IMR-90 (cell line): ENCODE measurements at regions not wholly inside any gene's neighbourhood (a gene's known extent, or its start where the extent isn't known, plus 50 kb on each side); places are given as distances from the start of the nearest gene placed in this dataset.

Source experiments
- ATAC-seq: fragments of 200-7000 bp; cut with Tn5 transposase; 2 replicates; pipeline ENCODE4 v1.9.1; 2020; ENCODE audit warnings: low read depth, mild to moderate bottlenecking, moderate library complexity
- BruUV-seq: library from RNA; stranded (reverse); fragments of 400-500 nt; replicated peaks from 2 replicates; lab custom pipeline; 2021; lab: Mats Ljungman, UMichigan
- CTCF ChIA-PET: fragments of 300-600 bp; formaldehyde crosslinking; extraction: SDS; loops from one replicate; lab custom pipeline; 2021; ENCODE audit warnings: antibody characterized with exemption; lab: Yijun Ruan, JAX
- POLR2A ChIA-PET: fragments of 300-600 bp; sonication (Branson Sonifier 250); formaldehyde crosslinking; loops from one replicate; lab custom pipeline; 2022; ENCODE audit warnings: antibody characterized with exemption; ENCODE audit not compliant: unreplicated experiment; lab: Charles Lee
- DNase-seq: peaks from one replicate; pipeline ENCODE4 v3.0.0; 2013
- H2AFZ ChIP-seq: replicated peaks from 2 replicates; pipeline ENCODE3; 2013; ENCODE audit warnings: low read length, mild to moderate bottlenecking; ENCODE audit not compliant: poor library complexity
- H2AK5ac ChIP-seq: 2 replicates; pipeline ENCODE4 v1.6.1; 2013; ENCODE audit warnings: low read depth, low read length, inconsistent platforms
- H2AK9ac ChIP-seq: replicated peaks from 2 replicates; pipeline ENCODE3; 2013; ENCODE audit warnings: mild to moderate bottlenecking, low read depth, low read length, moderate library complexity; ENCODE audit not compliant: poor library complexity
- H2BK120ac ChIP-seq: 2 replicates; pipeline ENCODE4 v1.6.1; 2013; ENCODE audit warnings: low read depth, low read length, inconsistent platforms
- H2BK15ac ChIP-seq: 3 replicates; pipeline ENCODE4 v1.6.1; 2013; ENCODE audit warnings: low read depth, low read length, inconsistent platforms
- H2BK20ac ChIP-seq: 2 replicates; pipeline ENCODE4 v1.6.1; 2013; ENCODE audit warnings: low read depth, mild to moderate bottlenecking, inconsistent platforms, low read length, moderate library complexity
- H2BK5ac ChIP-seq: 2 replicates; pipeline ENCODE4 v1.6.1; 2013; ENCODE audit warnings: mild to moderate bottlenecking, low read depth, low read length, inconsistent platforms; ENCODE audit not compliant: poor library complexity, severe bottlenecking
- H3K14ac ChIP-seq: replicated peaks from 2 replicates; pipeline ENCODE4 v1.6.1; 2013; ENCODE audit warnings: low read depth, low read length, inconsistent platforms
- H3K18ac ChIP-seq: 2 replicates; pipeline ENCODE4 v1.6.1; 2013; ENCODE audit warnings: low read depth, low read length, control low read depth
- H3K23ac ChIP-seq: 2 replicates; pipeline ENCODE4 v1.6.1; 2013; ENCODE audit warnings: low read depth, low read length, inconsistent platforms
- H3K27ac ChIP-seq: 2 replicates; pipeline ENCODE4 v1.5.1; 2013; ENCODE audit warnings: mild to moderate bottlenecking, control low read depth, low read length; ENCODE audit not compliant: insufficient read depth
- H3K27me3 ChIP-seq: 2 replicates; pipeline ENCODE4 v1.6.1; 2013; ENCODE audit warnings: low read length; ENCODE audit not compliant: control insufficient read depth, insufficient read depth
- H3K36me3 ChIP-seq: 2 replicates; pipeline ENCODE4 v1.6.1; 2013; ENCODE audit warnings: low read length, mixed read lengths; ENCODE audit not compliant: control insufficient read depth, insufficient read depth
- H3K4ac ChIP-seq: 2 replicates; pipeline ENCODE4 v1.6.1; 2013; ENCODE audit warnings: low read depth, low read length, inconsistent platforms
- H3K4me1 ChIP-seq: 2 replicates; pipeline ENCODE4 v1.6.1; 2013; ENCODE audit warnings: low read length, mixed read lengths; ENCODE audit not compliant: control insufficient read depth, insufficient read depth
- H3K4me2 ChIP-seq: 2 replicates; pipeline ENCODE4 v1.6.1; 2013; ENCODE audit warnings: low read depth, mild to moderate bottlenecking, control low read depth, low read length, moderate library complexity
- H3K4me3 ChIP-seq: 2 replicates; pipeline ENCODE4 v1.5.1; 2013; ENCODE audit warnings: low read depth, mild to moderate bottlenecking, control low read depth, low read length, moderate library complexity; ENCODE audit not compliant: insufficient read depth
- H3K56ac ChIP-seq: 2 replicates; pipeline ENCODE4 v1.6.1; 2013; ENCODE audit warnings: low read length, inconsistent platforms; ENCODE audit not compliant: insufficient read depth; ENCODE audit errors: extremely low read depth
- H3K79me1 ChIP-seq, 2 experiments: 2 replicates each; pipeline ENCODE4 v1.6.1; 2013; ENCODE audit warnings: low read length in 2 of 2, inconsistent platforms in 1 of 2, low read depth in 1 of 2
- H3K9ac ChIP-seq: 2 replicates; pipeline ENCODE4 v1.6.1; 2013; ENCODE audit warnings: low read depth, low read length, control low read depth
- H3K9me1 ChIP-seq: 2 replicates; pipeline ENCODE4 v1.6.1; 2013; ENCODE audit warnings: low read length, inconsistent platforms; ENCODE audit not compliant: insufficient read depth
- H3K9me3 ChIP-seq: 2 replicates; pipeline ENCODE4 v1.6.1; 2013; ENCODE audit warnings: low read length; ENCODE audit not compliant: control insufficient read depth, insufficient read depth
- H4K20me1 ChIP-seq: 2 replicates; pipeline ENCODE4 v1.6.1; 2013; ENCODE audit warnings: low read length, inconsistent platforms; ENCODE audit not compliant: insufficient read depth
- H4K5ac ChIP-seq: 2 replicates; pipeline ENCODE4 v1.6.1; 2013; ENCODE audit warnings: mild to moderate bottlenecking, low read depth, low read length, control low read depth
- H4K8ac ChIP-seq, 2 experiments: 2 replicates each; pipeline ENCODE4 v1.6.1; 2013; ENCODE audit warnings: low read depth in 2 of 2, low read length in 2 of 2, control low read depth in 1 of 2, inconsistent platforms in 1 of 2
- H4K91ac ChIP-seq: 2 replicates; pipeline ENCODE4 v1.6.1; 2013; ENCODE audit warnings: low read depth, low read length, inconsistent platforms; ENCODE audit not compliant: insufficient read depth
- BHLHE40 ChIP-seq: fragments of 150-350 bp; IDR thresholded peaks from 2 replicates; pipeline ENCODE4 v1.6.1; 2016; ENCODE audit warnings: mild to moderate bottlenecking, low read depth, low read length
- CEBPB ChIP-seq: IDR thresholded peaks from 2 replicates; pipeline ENCODE4 v1.6.1; 2012; ENCODE audit warnings: low read depth, low read length, improper control_type of control experiment
- FOS ChIP-seq: fragments of 150-350 bp; IDR thresholded peaks from 2 replicates; pipeline ENCODE4 v1.6.1; 2016; ENCODE audit warnings: low read depth, low read length
- MAFK ChIP-seq: IDR thresholded peaks from 2 replicates; pipeline ENCODE4 v1.6.1; 2012; ENCODE audit warnings: low read depth, low read length, improper control_type of control experiment
- MAZ ChIP-seq: IDR thresholded peaks from 2 replicates; pipeline ENCODE4 v1.6.1; 2012; ENCODE audit warnings: low read depth, mild to moderate bottlenecking, low read length, improper control_type of control experiment, moderate library complexity, borderline replicate concordance
- NFE2L2 ChIP-seq: fragments of 150-350 bp; IDR thresholded peaks from 2 replicates; pipeline ENCODE4 v1.6.1; 2016; ENCODE audit warnings: low read depth, mild to moderate bottlenecking, low read length
- POLR2A ChIP-seq: IDR thresholded peaks from 2 replicates; pipeline ENCODE4 v1.6.1; 2012; ENCODE audit warnings: mild to moderate bottlenecking, low read depth, low read length
- RAD21 ChIP-seq: IDR thresholded peaks from 2 replicates; pipeline ENCODE4 v1.6.1; 2012; ENCODE audit warnings: low read length, improper control_type of control experiment
- RFX5 ChIP-seq: IDR thresholded peaks from 2 replicates; pipeline ENCODE4 v1.8.0; 2012; ENCODE audit warnings: low read depth, mild to moderate bottlenecking, low read length, moderate library complexity
- SMC3 ChIP-seq: fragments of 150-350 bp; IDR thresholded peaks from 2 replicates; pipeline ENCODE4 v1.6.1; 2016; ENCODE audit warnings: low read depth, mild to moderate bottlenecking, antibody characterized with exemption, low read length, moderate library complexity
- USF2 ChIP-seq: fragments of 150-350 bp; IDR thresholded peaks from 2 replicates; pipeline ENCODE4 v1.6.1; 2017; ENCODE audit warnings: mild to moderate bottlenecking, antibody characterized with exemption, low read length, low read depth
- WGBS, 2 experiments: methylation state at CpG; one replicate each; pipeline versions ENCODE4 v1.1.5 to v1.1.7; 2013; ENCODE audit warnings: missing lambda C conversion rate in 2 of 2; ENCODE audit not compliant: insufficient read length in 1 of 2; ENCODE audit errors: extremely low coverage in 2 of 2; 5-methylcytosine and 5-hydroxymethylcytosine counted together
- dilution Hi-C: fragments of 300-500 bp; cut with HindIII; formaldehyde crosslinking; loops from one replicate; pipeline ENCODE4 v1.14.3; 2018; ENCODE audit warnings: low sequenced_read_pairs; ENCODE audit not compliant: unreplicated experiment
- in situ Hi-C: fragments of 300-500 bp; cut with MboI; formaldehyde crosslinking; loops from 3 replicates; pipeline ENCODE4 v1.14.3; 2019; ENCODE audit warnings: low sequenced_read_pairs, inconsistent platforms, mixed read lengths
- intact Hi-C: fragments of 100-400 bp; cut with micrococcal nuclease; formaldehyde crosslinking; loops from 2 replicates; pipeline ENCODE4 v1.10.0; 2022
- TF ChIP-seq, protein P1 (sequence below): conservative IDR thresholded peaks from 2 replicates; pipeline ENCODE4 v1.5.1; 2012; ENCODE audit warnings: mild to moderate bottlenecking, low read depth, low read length, improper control_type of control experiment

GRCh38 chr6:14055541-14055940 lies 62.0 kb upstream of the CD83 start:
- Histone ChIP-seq H4K20me1 (no peaks in the 10 kb centered on the region), H3K4me1 (no peaks in the 10 kb centered on the region), H3K27ac (no peak overlapping the region), H3K14ac (no peak overlapping the region), H3K9ac (no peak overlapping the region), H2BK120ac (no peak overlapping the region), H3K9me3 (no peaks in the 10 kb centered on the region), H2BK20ac (no peak overlapping the region), H2AK5ac (no peak overlapping the region), H4K8ac (no peak overlapping the region), H2AK9ac (no peak overlapping the region), H3K18ac (no peak overlapping the region), H3K27me3 (peaks cover 10% of the 10 kb centered on the region), H4K5ac (no peak overlapping the region), H3K23ac (no peak overlapping the region), H2BK5ac (no peak overlapping the region), H3K4ac (no peak overlapping the region), H2AFZ (no peak overlapping the region), H3K56ac (no peak overlapping the region), H2BK15ac (no peak overlapping the region), H3K9me1 (no peaks in the 10 kb centered on the region), H3K79me1 (no peaks in the 10 kb centered on the region), H3K4me3 (no peak overlapping the region), H3K36me3 (no peaks in the 10 kb centered on the region), H3K4me2 (no peak overlapping the region), H4K91ac (no peak overlapping the region)
- ATAC-seq = no peak
- intact Hi-C loops (no loop called here), in situ Hi-C loops (no loop called here), dilution Hi-C loops (no loop called here)
- WGBS, 2 experiments = no CpG with 5 or more reads among the region's 2 CpGs
- BruUV-seq = no TSS peak
- CTCF ChIA-PET = interaction anchor here (0.8 kb wide), 1 partner anchor 260 kb away, joined by 3 read pairs; no protein-coding TSS in a partner anchor
- no peak for DNase-seq
- POLR2A ChIA-PET = no interaction called here
- no peak for TF ChIP-seq POLR2A
- TF ChIP-seq USF2 = no peak
- TF ChIP-seq MAZ = no peak
- no peak for TF ChIP-seq NFE2L2
- TF ChIP-seq MAFK = no peak
- TF ChIP-seq RFX5 = no peak
- TF ChIP-seq SMC3 = no peak
- TF ChIP-seq BHLHE40 = no peak
- TF ChIP-seq, protein P1, sequence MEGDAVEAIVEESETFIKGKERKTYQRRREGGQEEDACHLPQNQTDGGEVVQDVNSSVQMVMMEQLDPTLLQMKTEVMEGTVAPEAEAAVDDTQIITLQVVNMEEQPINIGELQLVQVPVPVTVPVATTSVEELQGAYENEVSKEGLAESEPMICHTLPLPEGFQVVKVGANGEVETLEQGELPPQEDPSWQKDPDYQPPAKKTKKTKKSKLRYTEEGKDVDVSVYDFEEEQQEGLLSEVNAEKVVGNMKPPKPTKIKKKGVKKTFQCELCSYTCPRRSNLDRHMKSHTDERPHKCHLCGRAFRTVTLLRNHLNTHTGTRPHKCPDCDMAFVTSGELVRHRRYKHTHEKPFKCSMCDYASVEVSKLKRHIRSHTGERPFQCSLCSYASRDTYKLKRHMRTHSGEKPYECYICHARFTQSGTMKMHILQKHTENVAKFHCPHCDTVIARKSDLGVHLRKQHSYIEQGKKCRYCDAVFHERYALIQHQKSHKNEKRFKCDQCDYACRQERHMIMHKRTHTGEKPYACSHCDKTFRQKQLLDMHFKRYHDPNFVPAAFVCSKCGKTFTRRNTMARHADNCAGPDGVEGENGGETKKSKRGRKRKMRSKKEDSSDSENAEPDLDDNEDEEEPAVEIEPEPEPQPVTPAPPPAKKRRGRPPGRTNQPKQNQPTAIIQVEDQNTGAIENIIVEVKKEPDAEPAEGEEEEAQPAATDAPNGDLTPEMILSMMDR = no peak
- TF ChIP-seq RAD21 = no peak
- no peak for TF ChIP-seq CEBPB
- TF ChIP-seq FOS = no peak
